Epithelial cell of esophagus (primary cell): ENCODE measurements at regions not wholly inside any gene's neighbourhood (a gene's known extent, or its start where the extent isn't known, plus 50 kb on each side); places are given as distances from the start of the nearest gene placed in this dataset.
"Not testable (repeated sequence)": the region's sequence is repeated elsewhere in the genome, so short reads cannot be mapped to it uniquely, and the experiment has no call there.

Experiments used
- DNase-seq: peaks from one replicate; pipeline ENCODE4 v3.0.0; 2010; ENCODE audit warnings: low read depth
- H3K4me3 ChIP-seq: 2 replicates; pipeline ENCODE4 v1.5.1; 2011; ENCODE audit warnings: mild to moderate bottlenecking, low read length, control low read depth
- CTCF ChIP-seq: IDR thresholded peaks from 2 replicates; pipeline ENCODE4 v1.5.1; 2011; ENCODE audit warnings: low read depth, mild to moderate bottlenecking, low read length, control low read depth, inconsistent platforms; ENCODE audit not compliant: insufficient read depth; ENCODE audit errors: missing control alignments

GRCh38 chr4:83910693-83911092, 374.8 kb downstream of the GPAT3 start:
- no peak overlapping the region for H3K4me3 ChIP-seq
- TF ChIP-seq CTCF = no peak
- DNase-seq = no peak

GRCh38 chr4:83906561-83906960, 370.7 kb downstream of the GPAT3 start:
- DNase-seq = no peak
- no peak overlapping the region for H3K4me3 ChIP-seq
- TF ChIP-seq CTCF = no peak

GRCh38 chr4:83905952-83906351, 370.0 kb downstream of the GPAT3 start:
- H3K4me3 ChIP-seq = no peak overlapping the region
- no peak for TF ChIP-seq CTCF
- DNase-seq = no peak

GRCh38 chr4:83903740-83904139, 367.8 kb downstream of the GPAT3 start:
- H3K4me3 ChIP-seq, DNase-seq: not testable (repeated sequence)

GRCh38 chr4:83894831-83895230, 358.9 kb downstream of the GPAT3 start:
- no peak for TF ChIP-seq CTCF
- no peak for DNase-seq
- H3K4me3 ChIP-seq = no peak overlapping the region

- no peak overlapping the region for H3K4me3 ChIP-seq
- TF ChIP-seq CTCF = no peak
- DNase-seq = peak; percentile 17
Measured at GRCh38 chr4:83890816-83891215, 354.9 kb downstream of the GPAT3 start.

- TF ChIP-seq CTCF = no peak
- DNase-seq = peak; percentile 40
Measured at GRCh38 chr4:83890231-83890630, 354.3 kb downstream of the GPAT3 start.

GRCh38 chr4:83889802-83890201, 353.9 kb downstream of the GPAT3 start:
- no peak for TF ChIP-seq CTCF
- H3K4me3 ChIP-seq = no peak overlapping the region
- peak; percentile 76 for DNase-seq

More at GRCh38 chr4:83890231-83890630, 354.3 kb downstream of the GPAT3 start:
- no peak overlapping the region for H3K4me3 ChIP-seq
